Fibroblast of skin of right quadriceps (primary cell): ENCODE measurements at regions not wholly inside any gene's neighbourhood (a gene's known extent, or its start where the extent isn't known, plus 50 kb on each side); places are given as distances from the start of the nearest gene placed in this dataset.
A peak's percentile ranks its signal among the peaks of the same experiment; 100 is the strongest.

Experiments used
- DNase-seq: peaks from one replicate; pipeline ENCODE4 v3.0.0-alpha.2; 2013

- DNase-seq: peak; percentile 50
Measured at GRCh38 chr11:123301696-123302400, 106.8 kb upstream of the CLMP start.

- peak; percentile 60 for DNase-seq
Measured at GRCh38 chr11:123301013-123301591, 106.1 kb upstream of the CLMP start.

GRCh38 chr11:123299721-123300120, 104.7 kb upstream of the CLMP start:
- DNase-seq: no peak

GRCh38 chr11:123298488-123299447, 103.7 kb upstream of the CLMP start:
- no peak for DNase-seq

- no peak for DNase-seq
Measured at GRCh38 chr11:123292647-123293046, 97.6 kb upstream of the CLMP start.

- DNase-seq: no peak
Measured at GRCh38 chr11:123291201-123291869, 96.3 kb upstream of the CLMP start.

GRCh38 chr11:123286761-123287160, 91.7 kb upstream of the CLMP start:
- DNase-seq: peak; percentile 13

GRCh38 chr11:123286255-123286654, 91.2 kb upstream of the CLMP start:
- DNase-seq: no peak

- no peak for DNase-seq
Measured at GRCh38 chr11:123284454-123284853, 89.4 kb upstream of the CLMP start.

- DNase-seq: no peak
Measured at GRCh38 chr11:123282597-123282996, 87.5 kb upstream of the CLMP start.

GRCh38 chr11:123273616-123274015, 78.6 kb upstream of the CLMP start:
- DNase-seq: peak; percentile 33

- no peak for DNase-seq
Measured at GRCh38 chr11:123272565-123272964, 77.5 kb upstream of the CLMP start.

GRCh38 chr11:123268156-123268555, 73.1 kb upstream of the CLMP start:
- DNase-seq: no peak

GRCh38 chr11:123265951-123266350, 70.9 kb upstream of the CLMP start:
- no peak for DNase-seq

GRCh38 chr11:123264431-123264780, 69.4 kb upstream of the CLMP start:
- no peak for DNase-seq

GRCh38 chr11:123261345-123262106, 66.5 kb upstream of the CLMP start:
- DNase-seq: peak; percentile 71

- no peak for DNase-seq
Measured at GRCh38 chr11:123260511-123261211, 65.6 kb upstream of the CLMP start.

- no peak for DNase-seq
Measured at GRCh38 chr11:123258877-123259276, 63.8 kb upstream of the CLMP start.

GRCh38 chr11:123257370-123257769, 62.3 kb upstream of the CLMP start:
- no peak for DNase-seq

- DNase-seq: no peak
Measured at GRCh38 chr11:123255909-123256308, 60.9 kb upstream of the CLMP start.

- DNase-seq: no peak
Measured at GRCh38 chr11:123254357-123254756, 59.3 kb upstream of the CLMP start.

GRCh38 chr11:123253911-123254310, 58.9 kb upstream of the CLMP start:
- no peak for DNase-seq
